SK-N-SH treated with all-trans-retinoic acid at 6 μM for 48 hours (cell line): ENCODE measurements at regions not wholly inside any gene's neighbourhood (a gene's known extent, or its start where the extent isn't known, plus 50 kb on each side); places are given as distances from the start of the nearest gene placed in this dataset.

ENCODE experiments used
- ATAC-seq: fragments of 200-7000 bp; cut with Tn5 transposase; 3 replicates; pipeline ENCODE4 v1.9.1; 2020; ENCODE audit warnings: mild to moderate bottlenecking, moderate library complexity
- ARNTL ChIP-seq: fragments of 450-650 bp; formaldehyde crosslinking; IDR thresholded peaks from 2 replicates; pipeline ENCODE4 v1.5.0; 2020; ENCODE audit warnings: low read depth, mild to moderate bottlenecking, moderate library complexity, borderline replicate concordance
- BACH2 ChIP-seq: fragments of 250-450 bp; sonication (Bioruptor Pico); IDR thresholded peaks from 2 replicates; pipeline ENCODE4 v1.9.0; 2021; ENCODE audit warnings: mild to moderate bottlenecking, borderline replicate concordance
- ESRRG ChIP-seq: fragments of 250-450 bp; sonication (Bioruptor Pico); IDR thresholded peaks from 2 replicates; pipeline ENCODE4 v1.6.1; 2021; ENCODE audit warnings: mild to moderate bottlenecking
- ISL1 ChIP-seq: fragments of 250-450 bp; sonication (Bioruptor Pico); IDR thresholded peaks from 2 replicates; pipeline ENCODE4 v2.1.2; 2022; ENCODE audit warnings: mild to moderate bottlenecking, moderate library complexity
- OSR1 ChIP-seq: fragments of 250-450 bp; sonication (Bioruptor Pico); IDR thresholded peaks from 2 replicates; pipeline ENCODE4 v1.8.0; 2022; ENCODE audit warnings: moderate library complexity, mild to moderate bottlenecking, inconsistent platforms
- PATZ1 ChIP-seq: fragments of 250-450 bp; sonication (Bioruptor Pico); IDR thresholded peaks from 2 replicates; pipeline ENCODE4 v1.8.0; 2020; ENCODE audit warnings: mild to moderate bottlenecking, moderate library complexity, borderline replicate concordance
- PPARA ChIP-seq: fragments of 250-450 bp; sonication (Bioruptor Pico); IDR thresholded peaks from 2 replicates; pipeline ENCODE4 v1.5.0; 2020; ENCODE audit warnings: mild to moderate bottlenecking, borderline replicate concordance
- RARB ChIP-seq: fragments of 250-450 bp; sonication (Bioruptor Pico); IDR thresholded peaks from 2 replicates; pipeline ENCODE4 v1.8.0; 2021; ENCODE audit warnings: mild to moderate bottlenecking, moderate library complexity
- SNAI2 ChIP-seq: fragments of 250-450 bp; sonication (Bioruptor Pico); IDR thresholded peaks from 2 replicates; pipeline ENCODE4 v1.5.0; 2020; ENCODE audit warnings: mild to moderate bottlenecking, moderate library complexity
- TCF4 ChIP-seq: fragments of 250-450 bp; sonication (Bioruptor Pico); IDR thresholded peaks from 2 replicates; pipeline ENCODE4 v1.8.0; 2021; ENCODE audit warnings: mild to moderate bottlenecking, moderate library complexity, borderline replicate concordance
- TOX ChIP-seq: fragments of 250-450 bp; sonication (Bioruptor Pico); IDR thresholded peaks from 2 replicates; pipeline ENCODE4 v1.8.0; 2021; ENCODE audit warnings: mild to moderate bottlenecking, moderate library complexity, borderline replicate concordance
- TSHZ2 ChIP-seq: fragments of 250-450 bp; sonication (Bioruptor Pico); IDR thresholded peaks from 2 replicates; pipeline ENCODE4 v1.5.0; 2020; ENCODE audit warnings: mild to moderate bottlenecking, moderate library complexity
- ZFP3 ChIP-seq: fragments of 250-450 bp; sonication (Bioruptor Pico); IDR thresholded peaks from 2 replicates; pipeline ENCODE4 v1.5.0; 2020; ENCODE audit warnings: mild to moderate bottlenecking, moderate library complexity
- ZFP30 ChIP-seq: fragments of 450-650 bp; formaldehyde crosslinking; IDR thresholded peaks from 2 replicates; pipeline ENCODE4 v1.5.0; 2022; ENCODE audit warnings: mild to moderate bottlenecking, moderate library complexity
- ZNF565 ChIP-seq: fragments of 450-650 bp; formaldehyde crosslinking; conservative IDR thresholded peaks from 2 replicates; pipeline ENCODE4 v1.5.0; 2020; ENCODE audit warnings: low read depth, mild to moderate bottlenecking, moderate library complexity
- ZNF70 ChIP-seq: fragments of 450-650 bp; formaldehyde crosslinking; IDR thresholded peaks from 2 replicates; pipeline ENCODE4 v1.5.0; 2020; ENCODE audit warnings: mild to moderate bottlenecking, moderate library complexity
- ZNF8 ChIP-seq: fragments of 450-650 bp; formaldehyde crosslinking; IDR thresholded peaks from 2 replicates; pipeline ENCODE4 v1.5.0; 2020; ENCODE audit warnings: mild to moderate bottlenecking, moderate library complexity
- TF ChIP-seq, protein P1 (sequence below): fragments of 250-450 bp; sonication (Bioruptor Pico); IDR thresholded peaks from 2 replicates; pipeline ENCODE4 v1.5.1; 2020; ENCODE audit warnings: low read depth, mild to moderate bottlenecking, moderate library complexity
- TF ChIP-seq, protein P2 (sequence below): fragments of 250-450 bp; sonication (Bioruptor Pico); IDR thresholded peaks from 2 replicates; pipeline ENCODE4 v1.5.1; 2021; ENCODE audit warnings: mild to moderate bottlenecking, moderate library complexity

DNA sequence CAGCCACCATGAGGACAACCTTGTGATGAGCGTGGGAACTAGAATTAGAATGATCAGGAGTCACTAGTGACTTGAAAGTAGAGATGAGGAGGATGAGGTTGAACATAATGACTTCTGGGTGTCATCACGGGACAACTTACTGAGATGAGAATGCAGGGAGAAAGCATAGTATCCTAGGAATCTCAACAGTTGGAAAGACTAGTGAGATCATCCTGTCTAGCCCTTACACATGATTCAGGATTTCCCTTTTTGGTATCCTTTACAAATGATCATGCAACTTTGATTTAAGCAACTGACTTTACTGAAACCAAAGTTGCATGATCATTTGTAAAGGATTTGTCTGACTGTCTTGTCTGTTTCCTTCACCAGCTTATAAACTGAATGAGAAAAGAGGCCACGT is 51.8 kb upstream of the HIF1A start (continued):
- TF ChIP-seq PATZ1 (CRISPR knock-in tag): no peak
- TF ChIP-seq ARNTL: no peak
- TF ChIP-seq TOX: no peak

- ATAC-seq: peak; percentile 33; the same call in 2 of the 3 replicates
Observed at GRCh38 chr14:61644175-61644574, 51.1 kb upstream of the HIF1A start.

GRCh38 chr14:61644834-61645233 is 50.5 kb upstream of the HIF1A start:
- no peak for TF ChIP-seq TOX
- TF ChIP-seq ARNTL: no peak
- no peak for TF ChIP-seq TCF4
- no peak for TF ChIP-seq ZNF565 (CRISPR knock-in tag)
- no peak for TF ChIP-seq ESRRG (CRISPR knock-in tag)
- TF ChIP-seq, protein P1, sequence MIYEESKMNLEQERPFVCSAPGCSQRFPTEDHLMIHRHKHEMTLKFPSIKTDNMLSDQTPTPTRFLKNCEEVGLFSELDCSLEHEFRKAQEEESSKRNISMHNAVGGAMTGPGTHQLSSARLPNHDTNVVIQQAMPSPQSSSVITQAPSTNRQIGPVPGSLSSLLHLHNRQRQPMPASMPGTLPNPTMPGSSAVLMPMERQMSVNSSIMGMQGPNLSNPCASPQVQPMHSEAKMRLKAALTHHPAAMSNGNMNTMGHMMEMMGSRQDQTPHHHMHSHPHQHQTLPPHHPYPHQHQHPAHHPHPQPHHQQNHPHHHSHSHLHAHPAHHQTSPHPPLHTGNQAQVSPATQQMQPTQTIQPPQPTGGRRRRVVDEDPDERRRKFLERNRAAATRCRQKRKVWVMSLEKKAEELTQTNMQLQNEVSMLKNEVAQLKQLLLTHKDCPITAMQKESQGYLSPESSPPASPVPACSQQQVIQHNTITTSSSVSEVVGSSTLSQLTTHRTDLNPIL (CRISPR knock-in tag): no peak
- TF ChIP-seq OSR1 (CRISPR knock-in tag): no peak
- TF ChIP-seq, all 23 proteins: peak for 0
- ATAC-seq: peak; percentile 97

More at GRCh38 chr14:61644175-61644574, 51.1 kb upstream of the HIF1A start:
- no peak for TF ChIP-seq ZFP30
- TF ChIP-seq ZNF70 (CRISPR knock-in tag): peak; percentile 57
- no peak for TF ChIP-seq BACH2 (CRISPR knock-in tag)
- TF ChIP-seq ZFP3 (CRISPR knock-in tag): no peak

GRCh38 chr14:61645247-61645646 is 50.1 kb upstream of the HIF1A start:
- TF ChIP-seq RARB (CRISPR knock-in tag): no peak
- no peak for TF ChIP-seq ZNF565 (CRISPR knock-in tag)
- no peak for TF ChIP-seq ZFP3 (CRISPR knock-in tag)
- TF ChIP-seq, protein P2, sequence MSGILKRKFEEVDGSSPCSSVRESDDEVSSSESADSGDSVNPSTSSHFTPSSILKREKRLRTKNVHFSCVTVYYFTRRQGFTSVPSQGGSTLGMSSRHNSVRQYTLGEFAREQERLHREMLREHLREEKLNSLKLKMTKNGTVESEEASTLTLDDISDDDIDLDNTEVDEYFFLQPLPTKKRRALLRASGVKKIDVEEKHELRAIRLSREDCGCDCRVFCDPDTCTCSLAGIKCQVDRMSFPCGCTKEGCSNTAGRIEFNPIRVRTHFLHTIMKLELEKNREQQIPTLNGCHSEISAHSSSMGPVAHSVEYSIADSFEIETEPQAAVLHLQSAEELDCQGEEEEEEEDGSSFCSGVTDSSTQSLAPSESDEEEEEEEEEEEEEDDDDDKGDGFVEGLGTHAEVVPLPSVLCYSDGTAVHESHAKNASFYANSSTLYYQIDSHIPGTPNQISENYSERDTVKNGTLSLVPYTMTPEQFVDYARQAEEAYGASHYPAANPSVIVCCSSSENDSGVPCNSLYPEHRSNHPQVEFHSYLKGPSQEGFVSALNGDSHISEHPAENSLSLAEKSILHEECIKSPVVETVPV (CRISPR knock-in tag): no peak
- no peak for TF ChIP-seq BACH2 (CRISPR knock-in tag)
- TF ChIP-seq ZFP30: no peak
- TF ChIP-seq SNAI2: no peak
- TF ChIP-seq, protein P1 (CRISPR knock-in tag): no peak
- no peak for TF ChIP-seq PATZ1 (CRISPR knock-in tag)
- TF ChIP-seq ARNTL: no peak
- TF ChIP-seq TSHZ2 (CRISPR knock-in tag): no peak
- no peak for TF ChIP-seq OSR1 (CRISPR knock-in tag)
- no peak for TF ChIP-seq TOX
- TF ChIP-seq ISL1 (CRISPR knock-in tag): peak; percentile 82
- TF ChIP-seq TCF4: peak; percentile 65
- TF ChIP-seq PPARA (CRISPR knock-in tag): no peak
- no peak for TF ChIP-seq ZNF8 (CRISPR knock-in tag)
- TF ChIP-seq, all 23 proteins: peak for 2

More at GRCh38 chr14:61645247-61645646, 50.1 kb upstream of the HIF1A start:
- peak; percentile 65 for ATAC-seq
